ENCODE measurements at regions not wholly inside any gene's neighbourhood (a gene's known extent, or its start where the extent isn't known, plus 50 kb on each side); places are given as distances from the start of the nearest gene placed in this dataset.
"Not testable (repeated sequence)": the region's sequence is repeated elsewhere in the genome, so short reads cannot be mapped to it uniquely, and the experiment has no call there.

- Mint-ChIP-seq H3K36me3 (ENCODE audit: low read depth) (no peaks in the 10 kb centered on the region), H3K9me3 (no peaks in the 10 kb centered on the region), H3K27ac (no peak overlapping the region), H3K4me1 (ENCODE audit: low read depth) (no peaks in the 10 kb centered on the region), H3K27me3 (ENCODE audit: low read depth) (no peaks in the 10 kb centered on the region), H3K4me3 (no peak overlapping the region)
- intact Hi-C loops (cut with micrococcal nuclease): no loop called here
- CTCF ChIA-PET: no interaction called here
- DNase-seq: no peak
Measured at GRCh38 chrX:113473418-113473817, 632.8 kb upstream of the AMOT start.

- H3K27me3 Mint-ChIP-seq (ENCODE audit: low read depth); DNase-seq; intact Hi-C loops (cut with micrococcal nuclease); CTCF ChIA-PET; H3K4me1 Mint-ChIP-seq (ENCODE audit: low read depth); H3K36me3 Mint-ChIP-seq (ENCODE audit: low read depth); H3K9me3 Mint-ChIP-seq; H3K27ac Mint-ChIP-seq; H3K4me3 Mint-ChIP-seq: not testable (repeated sequence)
Measured at GRCh38 chrX:113473015-113473414, 632.4 kb upstream of the AMOT start.

- no peak for DNase-seq
- intact Hi-C loops (cut with micrococcal nuclease): no loop called here
- no peaks in the 10 kb centered on the region for H3K4me1 Mint-ChIP-seq (ENCODE audit: low read depth)
- H3K9me3 Mint-ChIP-seq: no peaks in the 10 kb centered on the region
- H3K36me3 Mint-ChIP-seq (ENCODE audit: low read depth): no peaks in the 10 kb centered on the region
- no peak overlapping the region for H3K27ac Mint-ChIP-seq
- H3K4me3 Mint-ChIP-seq: no peak overlapping the region
- no peaks in the 10 kb centered on the region for H3K27me3 Mint-ChIP-seq (ENCODE audit: low read depth)
- CTCF ChIA-PET: no interaction called here
Measured at GRCh38 chrX:113470166-113470565, 629.5 kb upstream of the AMOT start.

GRCh38 chrX:113457719-113458118 lies 617.1 kb upstream of the AMOT start:
- Mint-ChIP-seq H3K4me1 (ENCODE audit: low read depth) (no peaks in the 10 kb centered on the region), H3K27me3 (ENCODE audit: low read depth) (no peaks in the 10 kb centered on the region), H3K36me3 (ENCODE audit: low read depth) (no peaks in the 10 kb centered on the region), H3K9me3 (no peaks in the 10 kb centered on the region), H3K27ac (no peak overlapping the region), H3K4me3 (no peak overlapping the region)
- CTCF ChIA-PET: no interaction called here
- intact Hi-C loops (cut with micrococcal nuclease): no loop called here
- no peak for DNase-seq

GRCh38 chrX:113455582-113455981 lies 615.0 kb upstream of the AMOT start:
- Mint-ChIP-seq H3K36me3 (ENCODE audit: low read depth) (no peaks in the 10 kb centered on the region), H3K4me1 (ENCODE audit: low read depth) (no peaks in the 10 kb centered on the region), H3K4me3 (no peak overlapping the region), H3K27me3 (ENCODE audit: low read depth) (no peaks in the 10 kb centered on the region), H3K9me3 (no peaks in the 10 kb centered on the region), H3K27ac (no peak overlapping the region)
- intact Hi-C loops (cut with micrococcal nuclease): no loop called here
- DNase-seq: no peak
- CTCF ChIA-PET: no interaction called here

GRCh38 chrX:113429011-113429410 lies 588.4 kb upstream of the AMOT start:
- DNase-seq: no peak
- Mint-ChIP-seq H3K4me3 (no peak overlapping the region), H3K27ac (no peak overlapping the region), H3K9me3 (peaks cover 11% of the 10 kb centered on the region), H3K27me3 (ENCODE audit: low read depth) (no peaks in the 10 kb centered on the region), H3K4me1 (ENCODE audit: low read depth) (no peaks in the 10 kb centered on the region), H3K36me3 (ENCODE audit: low read depth) (no peaks in the 10 kb centered on the region)
- CTCF ChIA-PET: no interaction called here
- intact Hi-C loops (cut with micrococcal nuclease): no loop called here

GRCh38 chrX:113422323-113422722 lies 581.7 kb upstream of the AMOT start:
- intact Hi-C loops (cut with micrococcal nuclease): no loop called here
- no peak overlapping the region for H3K4me3 Mint-ChIP-seq
- DNase-seq: no peak
- peaks cover 6% of the 10 kb centered on the region for H3K9me3 Mint-ChIP-seq
- CTCF ChIA-PET: no interaction called here
- H3K27me3 Mint-ChIP-seq (ENCODE audit: low read depth): no peaks in the 10 kb centered on the region
- H3K4me1 Mint-ChIP-seq (ENCODE audit: low read depth): no peaks in the 10 kb centered on the region
- no peaks in the 10 kb centered on the region for H3K36me3 Mint-ChIP-seq (ENCODE audit: low read depth)
- H3K27ac Mint-ChIP-seq: no peak overlapping the region

- Mint-ChIP-seq H3K27ac (no peak overlapping the region), H3K4me3 (no peak overlapping the region), H3K4me1 (ENCODE audit: low read depth) (no peaks in the 10 kb centered on the region), H3K27me3 (ENCODE audit: low read depth) (no peaks in the 10 kb centered on the region), H3K36me3 (ENCODE audit: low read depth) (no peaks in the 10 kb centered on the region), H3K9me3 (peaks cover 8% of the 10 kb centered on the region)
- DNase-seq: no peak
- CTCF ChIA-PET: no interaction called here
- intact Hi-C loops (cut with micrococcal nuclease): no loop called here
Measured at GRCh38 chrX:113421432-113421831, 580.8 kb upstream of the AMOT start.

GRCh38 chrX:113412106-113412505 lies 571.5 kb upstream of the AMOT start:
- Mint-ChIP-seq H3K9me3 (no peaks in the 10 kb centered on the region), H3K4me1 (ENCODE audit: low read depth) (no peaks in the 10 kb centered on the region), H3K27me3 (ENCODE audit: low read depth) (no peaks in the 10 kb centered on the region), H3K27ac (no peak overlapping the region), H3K4me3 (no peak overlapping the region), H3K36me3 (ENCODE audit: low read depth) (no peaks in the 10 kb centered on the region)
- DNase-seq: no peak
- CTCF ChIA-PET: no interaction called here
- intact Hi-C loops (cut with micrococcal nuclease): no loop called here

- intact Hi-C loops (cut with micrococcal nuclease): no loop called here
- DNase-seq: no peak
- H3K27me3 Mint-ChIP-seq (ENCODE audit: low read depth): no peaks in the 10 kb centered on the region
- no peak overlapping the region for H3K4me3 Mint-ChIP-seq
- H3K27ac Mint-ChIP-seq: no peak overlapping the region
- H3K4me1 Mint-ChIP-seq (ENCODE audit: low read depth): no peaks in the 10 kb centered on the region
- H3K36me3 Mint-ChIP-seq (ENCODE audit: low read depth): no peaks in the 10 kb centered on the region
- H3K9me3 Mint-ChIP-seq: no peaks in the 10 kb centered on the region
- CTCF ChIA-PET: no interaction called here
Measured at GRCh38 chrX:113408843-113409242, 568.2 kb upstream of the AMOT start.

- Mint-ChIP-seq H3K4me1 (ENCODE audit: low read depth) (no peaks in the 10 kb centered on the region), H3K4me3 (no peak overlapping the region), H3K36me3 (ENCODE audit: low read depth) (no peaks in the 10 kb centered on the region), H3K27ac (no peak overlapping the region), H3K9me3 (peaks cover 3% of the 10 kb centered on the region), H3K27me3 (ENCODE audit: low read depth) (no peaks in the 10 kb centered on the region)
- CTCF ChIA-PET: no interaction called here
- intact Hi-C loops (cut with micrococcal nuclease): no loop called here
- DNase-seq: no peak
Measured at GRCh38 chrX:113400193-113400704, 559.6 kb upstream of the AMOT start.

- Mint-ChIP-seq H3K9me3 (peaks cover 3% of the 10 kb centered on the region), H3K4me3 (no peak overlapping the region), H3K27me3 (ENCODE audit: low read depth) (no peaks in the 10 kb centered on the region), H3K36me3 (ENCODE audit: low read depth) (no peaks in the 10 kb centered on the region), H3K4me1 (ENCODE audit: low read depth) (no peaks in the 10 kb centered on the region), H3K27ac (no peak overlapping the region)
- intact Hi-C loops (cut with micrococcal nuclease): no loop called here
- CTCF ChIA-PET: no interaction called here
- DNase-seq: no peak
Measured at GRCh38 chrX:113399506-113400192, 559.0 kb upstream of the AMOT start.

- Mint-ChIP-seq H3K4me3 (no peak overlapping the region), H3K27me3 (ENCODE audit: low read depth) (no peaks in the 10 kb centered on the region), H3K9me3 (peaks cover 2% of the 10 kb centered on the region), H3K27ac (no peak overlapping the region), H3K36me3 (ENCODE audit: low read depth) (no peaks in the 10 kb centered on the region), H3K4me1 (ENCODE audit: low read depth) (no peaks in the 10 kb centered on the region)
- CTCF ChIA-PET: no interaction called here
- intact Hi-C loops (cut with micrococcal nuclease): no loop called here
- no peak for DNase-seq
Measured at GRCh38 chrX:113392355-113392754, 551.7 kb upstream of the AMOT start.
